ENCODE measurements at regions not wholly inside any gene's neighbourhood (a gene's known extent, or its start where the extent isn't known, plus 50 kb on each side); places are given as distances from the start of the nearest gene placed in this dataset.

DNA sequence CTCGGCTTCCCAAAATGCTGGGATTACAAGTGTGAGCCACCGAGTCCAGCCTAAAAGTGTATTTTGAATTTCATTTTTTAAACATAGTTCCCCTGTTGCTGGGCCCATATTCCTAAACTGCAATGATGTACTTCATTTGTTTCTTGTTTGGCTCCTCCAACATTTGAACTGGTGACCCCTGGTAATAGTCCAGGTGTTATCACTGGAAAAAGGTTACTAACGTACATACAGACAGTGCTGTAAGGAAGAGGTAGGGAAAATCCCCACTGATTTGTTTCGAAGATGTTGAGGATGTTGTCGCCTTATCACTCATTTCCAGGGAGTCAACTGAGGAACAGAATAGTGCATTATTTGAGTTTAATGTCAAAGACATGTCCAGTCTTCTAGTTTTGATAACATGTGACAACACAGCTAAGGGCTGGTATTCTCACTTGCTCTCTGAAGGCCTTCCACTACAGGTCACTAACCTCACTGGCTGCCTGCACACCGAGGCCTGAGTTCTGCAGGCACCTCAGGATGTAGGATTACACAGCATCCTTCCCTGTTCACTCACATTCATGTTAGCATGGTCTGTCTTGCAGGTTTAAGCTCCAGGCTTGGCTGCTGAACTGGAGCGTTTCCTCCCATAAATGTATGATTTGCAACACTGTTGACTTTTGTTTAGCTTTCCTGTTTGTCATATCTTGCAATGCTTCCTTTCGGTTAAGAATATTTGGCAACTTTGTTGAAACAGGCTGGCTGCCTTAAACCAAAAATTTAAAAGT, 362.8 kb downstream of the INHBA start:
- H3K27me3 ChIP-seq, result no peaks in the 10 kb centered on the region
- no peaks in the 10 kb centered on the region for H3K9me3 ChIP-seq
- intact Hi-C loops (cut with DNase I; ENCODE audit: low total_unique reads), result no loop called here
- H3K27ac ChIP-seq, result no peak overlapping the region
- no peaks in the 10 kb centered on the region for H3K36me3 ChIP-seq
- no peak for TF ChIP-seq POLR2A (IDR thresholded peaks at IDR 0.05)
- TF ChIP-seq, protein P1, sequence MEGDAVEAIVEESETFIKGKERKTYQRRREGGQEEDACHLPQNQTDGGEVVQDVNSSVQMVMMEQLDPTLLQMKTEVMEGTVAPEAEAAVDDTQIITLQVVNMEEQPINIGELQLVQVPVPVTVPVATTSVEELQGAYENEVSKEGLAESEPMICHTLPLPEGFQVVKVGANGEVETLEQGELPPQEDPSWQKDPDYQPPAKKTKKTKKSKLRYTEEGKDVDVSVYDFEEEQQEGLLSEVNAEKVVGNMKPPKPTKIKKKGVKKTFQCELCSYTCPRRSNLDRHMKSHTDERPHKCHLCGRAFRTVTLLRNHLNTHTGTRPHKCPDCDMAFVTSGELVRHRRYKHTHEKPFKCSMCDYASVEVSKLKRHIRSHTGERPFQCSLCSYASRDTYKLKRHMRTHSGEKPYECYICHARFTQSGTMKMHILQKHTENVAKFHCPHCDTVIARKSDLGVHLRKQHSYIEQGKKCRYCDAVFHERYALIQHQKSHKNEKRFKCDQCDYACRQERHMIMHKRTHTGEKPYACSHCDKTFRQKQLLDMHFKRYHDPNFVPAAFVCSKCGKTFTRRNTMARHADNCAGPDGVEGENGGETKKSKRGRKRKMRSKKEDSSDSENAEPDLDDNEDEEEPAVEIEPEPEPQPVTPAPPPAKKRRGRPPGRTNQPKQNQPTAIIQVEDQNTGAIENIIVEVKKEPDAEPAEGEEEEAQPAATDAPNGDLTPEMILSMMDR (IDR thresholded peaks at IDR 0.05), result no peak
- H3K4me1 ChIP-seq, result no peaks in the 10 kb centered on the region
- H3K4me3 ChIP-seq, result no peak overlapping the region
- DNase-seq, result no peak

DNA sequence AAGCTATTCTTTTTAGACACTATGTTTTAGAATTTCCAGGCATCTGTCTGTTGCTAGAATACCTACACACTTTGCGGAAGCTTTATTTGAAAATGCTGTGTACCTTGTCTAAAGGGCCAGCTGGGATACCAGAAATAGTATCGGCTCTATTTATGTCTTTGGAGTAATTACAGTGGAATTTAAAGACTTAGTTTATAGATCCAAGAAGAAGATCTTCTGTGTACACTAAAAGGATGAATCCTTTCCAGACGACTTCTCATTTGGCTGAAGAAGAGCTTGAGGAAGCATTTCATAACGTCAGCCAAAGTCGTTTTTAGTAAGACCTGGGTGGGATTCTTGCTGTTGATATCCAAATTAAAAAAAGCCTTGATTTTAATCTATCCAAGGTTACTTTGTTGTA, 365.9 kb downstream of the INHBA start:
- Histone ChIP-seq H3K9me3 (no peaks in the 10 kb centered on the region), H3K27me3 (no peaks in the 10 kb centered on the region), H3K4me1 (no peaks in the 10 kb centered on the region), H3K4me3 (no peak overlapping the region), H3K36me3 (no peaks in the 10 kb centered on the region), H3K27ac (no peak overlapping the region)
- intact Hi-C loops (cut with DNase I; ENCODE audit: low total_unique reads), result no loop called here
- DNase-seq, result no peak
- no peak for TF ChIP-seq POLR2A (IDR thresholded peaks at IDR 0.05)

- Histone ChIP-seq H3K27me3 (no peaks in the 10 kb centered on the region), H3K27ac (no peak overlapping the region), H3K4me3 (no peak overlapping the region), H3K4me1 (no peaks in the 10 kb centered on the region), H3K36me3 (no peaks in the 10 kb centered on the region), H3K9me3 (no peaks in the 10 kb centered on the region)
- DNase-seq, result no peak
- intact Hi-C loops (cut with DNase I; ENCODE audit: low total_unique reads), result no loop called here
- TF ChIP-seq, protein P1 (IDR thresholded peaks at IDR 0.05), result no peak
- TF ChIP-seq POLR2A (IDR thresholded peaks at IDR 0.05), result no peak
Measured at GRCh38 chr7:41336455-41336952, 366.4 kb downstream of the INHBA start.

DNA sequence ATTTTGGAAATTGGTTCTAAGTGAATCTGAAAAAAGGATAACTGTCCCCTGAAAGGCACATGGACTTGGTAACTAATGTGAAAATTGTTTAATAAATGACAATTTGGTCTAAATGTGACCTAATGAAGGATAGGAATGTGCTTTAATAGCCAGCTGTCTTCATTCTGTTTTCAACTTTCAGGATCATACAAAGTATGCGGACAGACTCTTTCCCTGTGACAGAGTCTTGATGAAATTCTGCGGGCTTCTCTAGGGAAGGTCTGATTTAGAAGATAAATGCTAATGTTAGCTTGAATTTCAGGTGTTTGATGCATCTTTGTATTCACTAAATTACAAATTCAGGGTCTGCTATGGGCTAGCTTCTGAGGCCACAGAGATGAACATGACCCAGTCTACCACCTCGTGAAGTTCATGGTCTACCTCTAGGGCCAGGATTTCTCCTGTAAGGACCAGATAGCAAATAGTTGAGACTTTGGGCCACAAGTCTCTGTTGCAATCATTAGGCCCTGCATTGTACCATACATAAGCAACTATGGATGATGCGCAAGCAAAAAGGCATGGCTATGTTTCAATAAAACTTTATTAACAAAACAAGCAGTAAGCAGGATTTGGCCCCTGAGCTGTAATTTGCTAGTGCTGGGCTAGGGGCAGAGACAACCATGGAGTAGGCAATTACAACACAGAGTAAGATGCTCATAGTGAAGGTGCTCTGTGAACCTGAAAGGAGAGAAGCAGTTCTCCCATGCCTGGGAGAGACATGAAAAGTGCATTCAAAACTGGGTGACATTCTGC, 368.6 kb downstream of the INHBA start:
- H3K27me3 ChIP-seq, result no peaks in the 10 kb centered on the region
- H3K9me3 ChIP-seq, result no peaks in the 10 kb centered on the region
- no peak for TF ChIP-seq POLR2A (IDR thresholded peaks at IDR 0.05)
- TF ChIP-seq, protein P1 (IDR thresholded peaks at IDR 0.05), result no peak
- H3K27ac ChIP-seq, result no peak overlapping the region
- no peak overlapping the region for H3K4me3 ChIP-seq
- no peak for DNase-seq
- intact Hi-C loops (cut with DNase I; ENCODE audit: low total_unique reads), result no loop called here
- no peaks in the 10 kb centered on the region for H3K4me1 ChIP-seq
- H3K36me3 ChIP-seq, result no peaks in the 10 kb centered on the region

DNA sequence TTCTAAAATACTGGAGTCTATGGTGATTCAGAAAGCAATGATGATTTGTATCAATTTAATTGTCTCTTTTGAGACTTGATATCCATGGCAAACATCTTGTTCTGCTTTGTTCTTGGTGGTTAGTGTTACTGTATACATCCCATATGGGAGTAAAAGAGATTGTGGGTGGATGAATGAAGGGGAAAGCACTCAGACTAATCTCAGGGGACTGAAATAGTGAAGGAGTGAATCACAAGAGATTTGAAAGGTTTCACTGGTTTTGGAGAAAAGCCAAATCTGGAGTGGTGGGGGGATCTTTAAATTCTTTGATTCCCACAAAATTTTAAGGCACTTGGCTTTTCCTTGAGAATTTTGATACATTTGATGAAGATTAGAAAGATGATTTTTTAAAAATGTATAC, 369.4 kb downstream of the INHBA start:
- no peak for DNase-seq
- Histone ChIP-seq H3K4me1 (no peaks in the 10 kb centered on the region), H3K27me3 (no peaks in the 10 kb centered on the region), H3K36me3 (no peaks in the 10 kb centered on the region), H3K9me3 (no peaks in the 10 kb centered on the region), H3K27ac (no peak overlapping the region), H3K4me3 (no peak overlapping the region)
- intact Hi-C loops (cut with DNase I; ENCODE audit: low total_unique reads), result no loop called here
- TF ChIP-seq, protein P1 (IDR thresholded peaks at IDR 0.05), result no peak
- TF ChIP-seq POLR2A (IDR thresholded peaks at IDR 0.05), result no peak
